IPS-20b (cell line): ENCODE measurements at regions not wholly inside any gene's neighbourhood (a gene's known extent, or its start where the extent isn't known, plus 50 kb on each side); places are given as distances from the start of the nearest gene placed in this dataset.

Source experiments
- H3K27ac ChIP-seq: one replicate; pipeline ENCODE4 v1.5.1; 2013; ENCODE audit warnings: low read length
- H3K27me3 ChIP-seq: 2 replicates; pipeline ENCODE4 v1.6.1; 2013; ENCODE audit warnings: mild to moderate bottlenecking, low read length, inconsistent platforms; ENCODE audit not compliant: insufficient read depth
- H3K36me3 ChIP-seq: 2 replicates; pipeline ENCODE4 v1.6.1; 2013; ENCODE audit warnings: low read depth, mild to moderate bottlenecking, inconsistent platforms, low read length, moderate library complexity; ENCODE audit not compliant: insufficient read depth
- H3K4me1 ChIP-seq: 2 replicates; pipeline ENCODE4 v1.6.1; 2013; ENCODE audit warnings: mild to moderate bottlenecking, control low read depth, inconsistent platforms, low read length, moderate library complexity; ENCODE audit not compliant: insufficient read depth
- H3K4me3 ChIP-seq: 2 replicates; pipeline ENCODE4 v1.5.1; 2013; ENCODE audit warnings: mild to moderate bottlenecking, low read length, inconsistent platforms
- H3K9ac ChIP-seq: 2 replicates; pipeline ENCODE4 v1.6.1; 2013; ENCODE audit warnings: low read depth, mild to moderate bottlenecking, inconsistent platforms, low read length, moderate library complexity
- H3K9me3 ChIP-seq: 2 replicates; pipeline ENCODE4 v1.6.1; 2013; ENCODE audit warnings: mild to moderate bottlenecking, low read depth, low read length, inconsistent platforms; ENCODE audit not compliant: insufficient read depth

GRCh38 chr13:106371024-106371423, 164.4 kb downstream of the EFNB2 start:
- Histone ChIP-seq H3K27me3 (no peaks in the 10 kb centered on the region), H3K27ac (no peak overlapping the region), H3K9ac (no peak overlapping the region), H3K4me1 (no peaks in the 10 kb centered on the region), H3K36me3 (no peaks in the 10 kb centered on the region), H3K4me3 (no peak overlapping the region), H3K9me3 (no peaks in the 10 kb centered on the region)

DNA sequence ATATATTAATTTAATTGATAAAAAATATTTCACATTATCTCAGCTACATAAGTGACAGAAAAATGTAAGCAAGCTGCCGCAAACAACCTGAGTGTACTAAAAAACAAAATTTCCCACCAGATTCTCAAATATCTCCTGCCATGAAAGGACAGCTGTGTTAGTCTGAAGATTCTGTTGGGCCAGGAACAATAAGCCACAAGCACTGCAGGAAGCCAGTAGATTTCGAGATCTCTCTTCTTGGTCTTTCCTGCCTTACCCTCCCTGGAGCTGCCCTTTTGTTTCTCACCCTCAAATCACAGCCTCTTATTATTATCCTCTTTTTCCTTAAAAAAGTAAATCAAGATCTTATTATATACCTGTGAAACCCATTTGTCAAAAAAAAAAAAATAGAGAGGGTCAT, 165.6 kb downstream of the EFNB2 start:
- H3K9ac ChIP-seq: no peak overlapping the region
- H3K27me3 ChIP-seq: no peaks in the 10 kb centered on the region
- H3K4me1 ChIP-seq: no peaks in the 10 kb centered on the region
- no peak overlapping the region for H3K27ac ChIP-seq
- no peaks in the 10 kb centered on the region for H3K9me3 ChIP-seq
- no peak overlapping the region for H3K4me3 ChIP-seq
- H3K36me3 ChIP-seq: no peaks in the 10 kb centered on the region

GRCh38 chr13:106369091-106369490, 166.4 kb downstream of the EFNB2 start:
- H3K9me3 ChIP-seq: no peaks in the 10 kb centered on the region
- no peak overlapping the region for H3K9ac ChIP-seq
- H3K4me3 ChIP-seq: no peak overlapping the region
- no peaks in the 10 kb centered on the region for H3K4me1 ChIP-seq
- no peaks in the 10 kb centered on the region for H3K36me3 ChIP-seq
- H3K27me3 ChIP-seq: no peaks in the 10 kb centered on the region
- H3K27ac ChIP-seq: no peak overlapping the region

DNA sequence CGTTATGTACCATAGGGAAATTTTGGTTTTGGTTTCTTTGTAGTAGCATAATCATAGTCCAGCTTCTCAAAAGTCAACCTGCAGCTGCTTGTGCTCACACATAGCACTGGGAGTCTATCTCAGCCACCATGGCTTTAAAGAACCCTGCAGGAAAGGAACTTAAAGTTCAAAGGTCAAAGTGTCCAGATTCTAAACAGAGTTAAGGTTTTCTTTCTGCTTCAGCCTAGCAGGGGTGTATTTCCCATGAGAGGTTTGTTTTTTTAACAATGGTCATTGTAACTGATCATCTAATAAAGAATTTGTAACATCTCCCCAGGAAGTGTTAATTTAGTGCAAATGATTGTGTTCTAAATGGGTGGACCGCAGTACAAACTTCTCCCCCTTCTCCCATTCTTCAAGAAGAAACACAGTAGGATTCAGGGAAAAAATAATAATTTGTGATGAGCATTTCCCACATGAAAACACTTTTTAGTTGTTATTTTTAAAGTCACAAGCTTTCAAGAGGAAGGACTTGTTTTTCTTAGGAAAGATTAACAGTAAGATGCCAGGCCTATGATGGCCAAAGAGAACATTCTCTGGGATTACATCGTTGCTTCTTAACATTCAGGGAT, 168.0 kb downstream of the EFNB2 start:
- H3K27ac ChIP-seq: no peak overlapping the region

DNA sequence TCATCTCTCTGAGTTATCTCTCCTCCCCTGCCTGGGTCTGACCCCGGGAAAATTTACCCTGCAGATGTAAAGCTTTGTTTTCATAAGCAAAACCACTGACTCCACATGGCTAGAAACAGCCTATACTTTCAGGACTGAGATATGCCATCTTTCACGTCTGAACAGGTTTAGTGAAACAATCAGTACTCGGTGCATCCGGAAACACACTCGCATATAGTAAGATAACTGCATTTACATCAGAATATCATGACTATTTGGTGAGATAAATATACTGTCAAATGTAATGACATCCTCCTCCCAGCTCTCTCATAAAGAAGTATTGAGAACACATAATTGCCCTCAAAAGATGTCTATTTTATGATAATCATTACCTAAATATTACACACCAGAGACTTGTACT, 172.8 kb downstream of the EFNB2 start:
- no peaks in the 10 kb centered on the region for H3K9me3 ChIP-seq
- H3K27ac ChIP-seq: no peak overlapping the region
- H3K9ac ChIP-seq: no peak overlapping the region
- no peaks in the 10 kb centered on the region for H3K4me1 ChIP-seq
- no peaks in the 10 kb centered on the region for H3K27me3 ChIP-seq
- H3K36me3 ChIP-seq: no peaks in the 10 kb centered on the region
- H3K4me3 ChIP-seq: no peak overlapping the region

More for the DNA sequence above, 168.0 kb downstream of the EFNB2 start:
- Histone ChIP-seq H3K36me3 (no peaks in the 10 kb centered on the region), H3K27me3 (no peaks in the 10 kb centered on the region), H3K9me3 (no peaks in the 10 kb centered on the region), H3K4me3 (no peak overlapping the region), H3K4me1 (no peaks in the 10 kb centered on the region), H3K9ac (no peak overlapping the region)

GRCh38 chr13:106361621-106362020, 173.8 kb downstream of the EFNB2 start:
- H3K9ac ChIP-seq: no peak overlapping the region
- no peaks in the 10 kb centered on the region for H3K27me3 ChIP-seq
- H3K9me3 ChIP-seq: no peaks in the 10 kb centered on the region
- H3K27ac ChIP-seq: no peak overlapping the region
- H3K4me1 ChIP-seq: no peaks in the 10 kb centered on the region
- H3K36me3 ChIP-seq: no peaks in the 10 kb centered on the region
- H3K4me3 ChIP-seq: no peak overlapping the region

GRCh38 chr13:106357198-106357597, 178.3 kb downstream of the EFNB2 start:
- no peak overlapping the region for H3K27ac ChIP-seq
- no peaks in the 10 kb centered on the region for H3K27me3 ChIP-seq
- H3K9ac ChIP-seq: no peak overlapping the region
- H3K36me3 ChIP-seq: no peaks in the 10 kb centered on the region
- H3K4me1 ChIP-seq: no peaks in the 10 kb centered on the region
- H3K4me3 ChIP-seq: no peak overlapping the region
- no peaks in the 10 kb centered on the region for H3K9me3 ChIP-seq

GRCh38 chr13:106355866-106356265, 179.6 kb downstream of the EFNB2 start:
- Histone ChIP-seq H3K9me3 (no peaks in the 10 kb centered on the region), H3K27ac (no peak overlapping the region), H3K27me3 (0 out of 2 replicates have a peak, but pooled peaks cover under 1% of the 10 kb centered on the region), H3K36me3 (no peaks in the 10 kb centered on the region), H3K9ac (no peak overlapping the region), H3K4me3 (no peak overlapping the region), H3K4me1 (peaks cover 5% of the 10 kb centered on the region; the same call in 1 of the 2 replicates)

- H3K9me3 ChIP-seq: no peaks in the 10 kb centered on the region
- H3K36me3 ChIP-seq: no peaks in the 10 kb centered on the region
- H3K27ac ChIP-seq: no peak overlapping the region
- peaks cover 9% of the 10 kb centered on the region for H3K27me3 ChIP-seq
- H3K9ac ChIP-seq: no peak overlapping the region
- H3K4me1 ChIP-seq: peaks cover 14% of the 10 kb centered on the region; the same call in 1 of the 2 replicates
- no peak overlapping the region for H3K4me3 ChIP-seq
Observed at GRCh38 chr13:106354961-106355360, 180.5 kb downstream of the EFNB2 start.

GRCh38 chr13:106352850-106353249, 182.6 kb downstream of the EFNB2 start:
- Histone ChIP-seq H3K9ac (no peak overlapping the region), H3K36me3 (no peaks in the 10 kb centered on the region), H3K4me1 (peaks cover 29% of the 10 kb centered on the region; the same call in 1 of the 2 replicates), H3K27ac (no peak overlapping the region), H3K9me3 (no peaks in the 10 kb centered on the region), H3K27me3 (peaks cover 29% of the 10 kb centered on the region), H3K4me3 (no peak overlapping the region)

GRCh38 chr13:106351251-106351650, 184.2 kb downstream of the EFNB2 start:
- H3K27ac ChIP-seq: no peak overlapping the region
- no peak overlapping the region for H3K9ac ChIP-seq
- peaks cover 32% of the 10 kb centered on the region; the same call in 1 of the 2 replicates for H3K4me1 ChIP-seq
- H3K4me3 ChIP-seq: no peak overlapping the region
- no peaks in the 10 kb centered on the region for H3K9me3 ChIP-seq
- H3K27me3 ChIP-seq: peaks cover 29% of the 10 kb centered on the region
- H3K36me3 ChIP-seq: no peaks in the 10 kb centered on the region

DNA sequence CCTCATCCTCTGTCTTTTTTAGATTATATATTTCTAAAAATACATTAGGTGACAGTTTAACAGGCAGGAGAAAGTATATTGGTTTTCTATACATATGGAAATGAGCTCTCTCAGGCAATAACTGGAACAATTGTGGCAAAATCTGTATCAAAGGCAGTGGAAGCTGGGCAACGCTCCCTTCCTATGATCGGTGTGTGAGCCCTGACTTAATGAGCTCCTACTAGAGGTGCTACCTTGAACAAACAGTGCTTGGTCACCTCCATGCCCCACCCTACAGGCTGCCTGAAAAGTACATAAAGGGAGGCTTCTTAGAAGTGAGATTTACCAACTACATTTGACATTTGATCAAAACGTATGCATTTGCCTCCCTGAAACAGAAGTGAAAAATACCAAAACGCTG, 185.3 kb downstream of the EFNB2 start:
- no peak overlapping the region for H3K4me3 ChIP-seq

More for the DNA sequence above, 185.3 kb downstream of the EFNB2 start:
- H3K9ac ChIP-seq: no peak overlapping the region
- peaks cover 29% of the 10 kb centered on the region for H3K27me3 ChIP-seq
- H3K9me3 ChIP-seq: no peaks in the 10 kb centered on the region
- no peak overlapping the region for H3K27ac ChIP-seq
- no peaks in the 10 kb centered on the region for H3K36me3 ChIP-seq
- H3K4me1 ChIP-seq: peaks cover 32% of the 10 kb centered on the region; the same call in 1 of the 2 replicates
